GM12865 (cell line): ENCODE measurements at regions not wholly inside any gene's neighbourhood (a gene's known extent, or its start where the extent isn't known, plus 50 kb on each side); places are given as distances from the start of the nearest gene placed in this dataset.

ENCODE experiments used
- DNase-seq: peaks from one replicate; pipeline ENCODE4 v3.0.0; 2010; ENCODE audit warnings: low read depth
- H3K4me3 ChIP-seq: 2 replicates; pipeline ENCODE4 v1.5.1; 2011; ENCODE audit warnings: mild to moderate bottlenecking, low read depth, low read length, control low read depth
- TF ChIP-seq, protein P1 (sequence below): IDR thresholded peaks from 2 replicates; pipeline ENCODE4 v1.5.1; 2011; ENCODE audit warnings: low read length, control low read depth, low read depth, inconsistent platforms; ENCODE audit not compliant: insufficient read depth; ENCODE audit errors: missing control alignments

DNA sequence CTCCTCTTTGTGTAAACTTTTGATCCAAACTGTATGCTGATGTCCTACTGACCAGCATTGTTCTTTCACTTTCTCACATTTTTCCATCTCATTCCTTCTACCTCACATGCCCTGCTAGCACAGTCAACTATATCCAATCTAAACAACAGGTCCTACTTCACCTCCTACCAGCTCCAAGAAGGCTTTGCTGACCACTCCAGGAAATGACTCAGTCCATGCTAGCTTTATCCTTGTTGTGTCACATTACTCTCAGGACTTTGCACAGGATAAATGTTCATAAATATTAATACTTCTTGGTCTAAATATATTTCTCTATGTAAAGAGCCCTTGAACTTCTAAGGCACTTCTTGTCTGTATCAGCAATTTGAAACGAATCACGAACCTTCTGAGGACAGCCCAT, 64.9 kb upstream of the PCED1B start:
- TF ChIP-seq, protein P1, sequence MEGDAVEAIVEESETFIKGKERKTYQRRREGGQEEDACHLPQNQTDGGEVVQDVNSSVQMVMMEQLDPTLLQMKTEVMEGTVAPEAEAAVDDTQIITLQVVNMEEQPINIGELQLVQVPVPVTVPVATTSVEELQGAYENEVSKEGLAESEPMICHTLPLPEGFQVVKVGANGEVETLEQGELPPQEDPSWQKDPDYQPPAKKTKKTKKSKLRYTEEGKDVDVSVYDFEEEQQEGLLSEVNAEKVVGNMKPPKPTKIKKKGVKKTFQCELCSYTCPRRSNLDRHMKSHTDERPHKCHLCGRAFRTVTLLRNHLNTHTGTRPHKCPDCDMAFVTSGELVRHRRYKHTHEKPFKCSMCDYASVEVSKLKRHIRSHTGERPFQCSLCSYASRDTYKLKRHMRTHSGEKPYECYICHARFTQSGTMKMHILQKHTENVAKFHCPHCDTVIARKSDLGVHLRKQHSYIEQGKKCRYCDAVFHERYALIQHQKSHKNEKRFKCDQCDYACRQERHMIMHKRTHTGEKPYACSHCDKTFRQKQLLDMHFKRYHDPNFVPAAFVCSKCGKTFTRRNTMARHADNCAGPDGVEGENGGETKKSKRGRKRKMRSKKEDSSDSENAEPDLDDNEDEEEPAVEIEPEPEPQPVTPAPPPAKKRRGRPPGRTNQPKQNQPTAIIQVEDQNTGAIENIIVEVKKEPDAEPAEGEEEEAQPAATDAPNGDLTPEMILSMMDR, result no peak
- DNase-seq, result no peak
- no peak overlapping the region for H3K4me3 ChIP-seq

DNA sequence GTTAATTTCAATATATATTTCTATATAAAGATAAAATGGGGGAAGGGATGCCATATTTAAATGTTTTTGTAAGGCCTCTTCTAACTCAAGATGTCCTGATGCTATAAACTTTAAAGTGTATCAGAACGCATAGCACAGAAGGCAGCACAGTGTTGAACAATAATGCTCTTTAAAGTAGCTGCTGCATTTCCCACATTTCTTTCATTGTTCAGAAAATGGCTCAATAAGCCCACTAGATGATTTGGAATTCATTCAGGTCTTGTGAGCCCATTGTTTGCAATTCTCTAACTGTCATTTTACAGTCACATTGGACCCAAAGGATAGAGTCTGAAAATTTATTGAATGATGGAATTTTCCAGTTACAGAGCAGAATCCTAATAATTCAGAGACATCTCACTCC, 64.0 kb upstream of the PCED1B start:
- H3K4me3 ChIP-seq, result no peak overlapping the region
- TF ChIP-seq, protein P1, result no peak
- no peak for DNase-seq

DNA sequence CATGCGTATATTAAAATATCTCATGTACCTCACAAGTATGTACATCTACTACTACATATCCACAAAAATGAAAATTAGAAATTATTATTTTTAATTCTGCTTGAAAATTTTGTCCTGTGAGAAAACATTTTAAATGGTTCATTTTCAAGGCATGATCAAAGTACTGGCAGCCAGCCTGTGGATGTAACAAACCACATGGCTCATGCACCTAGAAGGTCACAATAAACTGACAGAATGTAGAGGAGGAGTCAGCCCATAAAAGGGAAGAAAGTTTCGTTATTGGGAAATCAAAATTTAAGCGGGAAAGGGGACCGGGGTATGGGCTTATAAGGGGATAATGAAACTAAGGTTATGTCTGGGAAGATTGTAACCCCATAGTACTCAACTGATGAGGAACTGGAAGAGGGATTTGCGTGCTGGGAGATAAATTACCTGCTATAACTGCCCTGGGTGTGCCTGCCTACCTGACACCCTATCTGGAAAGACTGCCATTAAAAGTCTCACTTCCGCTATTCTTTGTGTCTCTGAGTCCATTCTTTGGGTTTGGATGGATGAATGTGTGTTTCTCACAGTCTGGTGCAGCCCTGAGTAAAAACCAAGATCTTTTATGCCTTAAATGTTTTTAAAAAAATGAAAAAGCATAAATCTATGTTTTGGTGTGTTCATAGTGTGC, 62.2 kb upstream of the PCED1B start:
- TF ChIP-seq, protein P1, result no peak
- H3K4me3 ChIP-seq, result no peak overlapping the region
- no peak for DNase-seq

DNA sequence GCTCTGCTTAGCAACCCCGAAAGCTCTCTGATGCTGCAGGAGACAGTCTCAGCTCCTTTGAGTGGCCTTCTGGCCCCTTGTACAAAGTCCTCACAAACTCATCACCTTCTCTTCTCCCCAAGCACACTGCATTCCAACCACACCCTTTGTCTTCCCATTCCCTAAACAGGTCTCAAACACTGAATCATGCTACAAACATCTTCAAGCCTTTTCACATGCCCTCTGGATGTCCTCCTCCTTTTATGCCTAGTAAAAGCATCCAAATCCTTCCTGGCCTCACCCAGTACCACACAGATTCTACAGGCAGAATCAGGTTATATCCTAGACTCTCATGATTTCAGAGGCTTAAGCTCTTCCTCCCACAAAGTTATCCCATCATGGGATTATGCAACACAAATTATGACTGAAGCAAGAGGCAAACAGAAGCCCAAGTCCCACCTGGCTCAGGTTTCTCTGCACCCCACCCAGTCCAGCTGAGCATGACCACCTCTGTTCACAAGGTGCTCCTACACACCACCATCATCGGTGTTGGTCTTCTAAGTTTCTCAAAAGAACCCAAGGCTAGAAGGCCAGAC, 61.4 kb upstream of the PCED1B start:
- H3K4me3 ChIP-seq, result no peak overlapping the region
- TF ChIP-seq, protein P1, result no peak
- DNase-seq, result no peak

DNA sequence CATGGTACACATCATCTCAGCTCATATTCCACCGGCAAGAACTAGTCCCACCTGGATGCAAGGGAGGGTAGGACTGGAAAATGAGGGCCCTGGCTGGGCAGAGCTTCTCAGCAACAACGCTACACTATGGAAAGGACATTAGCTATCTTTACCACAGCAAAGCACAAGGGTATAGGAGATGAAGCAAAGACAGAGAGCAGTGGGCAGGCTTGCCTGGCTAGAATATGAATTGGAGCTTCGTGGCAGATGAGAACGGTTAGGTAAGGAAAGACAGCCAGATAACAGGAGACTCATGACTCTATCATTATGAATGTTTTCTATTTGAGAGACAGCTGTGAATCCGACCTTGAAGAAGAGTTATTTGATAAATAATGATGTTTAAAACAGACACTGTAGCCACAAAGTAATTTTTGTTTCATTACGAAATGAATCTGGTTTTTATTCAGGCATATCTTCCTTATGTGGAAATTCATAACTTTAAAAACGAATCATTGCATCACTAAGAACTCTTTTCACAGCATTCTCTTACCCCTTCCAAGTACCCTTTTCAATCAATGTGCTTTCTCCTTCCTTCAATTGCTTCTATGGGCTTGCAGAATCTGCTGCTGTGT, 59.1 kb upstream of the PCED1B start:
- DNase-seq, result no peak
- TF ChIP-seq, protein P1, result no peak
- no peak overlapping the region for H3K4me3 ChIP-seq

DNA sequence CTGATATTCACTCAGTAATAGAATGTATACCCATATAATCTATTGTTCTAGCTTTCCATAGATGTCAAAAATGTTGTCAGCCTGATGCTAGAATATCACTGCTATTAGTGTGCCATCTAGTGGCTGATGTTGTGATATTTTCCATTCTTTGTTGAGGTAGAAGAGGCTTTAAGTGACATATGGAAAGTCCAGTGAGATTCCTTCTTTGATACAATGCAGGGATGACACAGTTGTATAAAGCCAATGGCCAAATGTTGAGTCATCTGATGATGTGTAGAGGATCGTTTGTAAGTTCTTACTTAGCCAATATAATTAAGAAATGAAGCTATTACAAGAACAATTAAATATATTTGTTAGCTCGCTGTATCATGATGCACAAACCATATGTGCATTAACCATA, 58.1 kb upstream of the PCED1B start:
- TF ChIP-seq, protein P1, result peak; percentile 53
- peak; percentile 52 for DNase-seq

DNA sequence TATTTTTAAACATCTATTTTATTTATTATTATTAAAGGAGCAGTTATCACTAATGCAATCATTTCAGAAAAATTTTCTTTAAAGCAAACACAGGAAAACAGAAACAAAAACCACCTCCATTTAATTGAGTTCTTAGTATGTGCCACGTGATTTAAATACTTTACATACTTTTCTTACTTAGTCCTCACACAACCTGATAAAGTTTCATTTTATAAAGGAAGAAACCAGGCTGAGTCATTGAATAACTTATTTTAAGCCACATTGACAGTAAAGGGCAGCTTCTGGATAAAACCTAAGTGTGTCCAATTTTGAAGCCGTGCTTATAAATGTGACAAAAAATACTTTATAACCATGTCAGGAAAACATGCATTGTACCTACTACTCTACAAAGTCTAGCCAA, 57.1 kb upstream of the PCED1B start:
- H3K4me3 ChIP-seq, result no peak overlapping the region
- DNase-seq, result no peak
- TF ChIP-seq, protein P1, result no peak

More for the DNA sequence above, 58.1 kb upstream of the PCED1B start:
- no peak overlapping the region for H3K4me3 ChIP-seq
